SH-SY5Y (cell line): ENCODE measurements at regions not wholly inside any gene's neighbourhood (a gene's known extent, or its start where the extent isn't known, plus 50 kb on each side); places are given as distances from the start of the nearest gene placed in this dataset.

ENCODE experiments used
- GATA2 ChIP-seq: IDR thresholded peaks from 2 replicates; pipeline ENCODE4 v1.6.1; 2011; ENCODE audit warnings: mild to moderate bottlenecking, low read depth, low read length
- GATA3 ChIP-seq: IDR thresholded peaks from 2 replicates; pipeline ENCODE4 v1.6.1; 2011; ENCODE audit warnings: low read depth, mild to moderate bottlenecking, low read length, moderate library complexity

- TF ChIP-seq GATA2 (no peak), GATA3 (no peak)
Observed at GRCh38 chr11:115637599-115638241, 133.5 kb upstream of the CADM1 start.

GRCh38 chr11:115636753-115637527 is 132.7 kb upstream of the CADM1 start:
- peak; percentile 22; the same call in 1 of the 2 replicates for TF ChIP-seq GATA2
- TF ChIP-seq GATA3: no peak

GRCh38 chr11:115632061-115632460 is 127.8 kb upstream of the CADM1 start:
- TF ChIP-seq GATA3 (no peak), GATA2 (no peak)

- TF ChIP-seq GATA2 (no peak), GATA3 (no peak)
Observed at GRCh38 chr11:115631609-115632008, 127.4 kb upstream of the CADM1 start.

- TF ChIP-seq GATA3: no peak
- no peak for TF ChIP-seq GATA2
Observed at GRCh38 chr11:115630214-115630613, 126.0 kb upstream of the CADM1 start.

GRCh38 chr11:115629456-115630015 is 125.3 kb upstream of the CADM1 start:
- TF ChIP-seq GATA2 (no peak), GATA3 (no peak)

GRCh38 chr11:115627666-115628460 is 123.6 kb upstream of the CADM1 start:
- TF ChIP-seq GATA3 (no peak), GATA2 (no peak)

GRCh38 chr11:115627071-115627470 is 122.9 kb upstream of the CADM1 start:
- TF ChIP-seq GATA3 (no peak), GATA2 (no peak)

- no peak for TF ChIP-seq GATA3
- no peak for TF ChIP-seq GATA2
Observed at GRCh38 chr11:115626414-115626813, 122.2 kb upstream of the CADM1 start.

- TF ChIP-seq GATA3: no peak
- no peak for TF ChIP-seq GATA2
Observed at GRCh38 chr11:115625502-115625901, 121.3 kb upstream of the CADM1 start.

GRCh38 chr11:115624065-115624464 is 119.8 kb upstream of the CADM1 start:
- no peak for TF ChIP-seq GATA3
- no peak for TF ChIP-seq GATA2

- TF ChIP-seq GATA2 (no peak), GATA3 (no peak)
Observed at GRCh38 chr11:115623021-115623451, 118.8 kb upstream of the CADM1 start.

- TF ChIP-seq GATA3 (no peak), GATA2 (no peak)
Observed at GRCh38 chr11:115618428-115618827, 114.2 kb upstream of the CADM1 start.

GRCh38 chr11:115617767-115618166 is 113.6 kb upstream of the CADM1 start:
- TF ChIP-seq GATA3 (no peak), GATA2 (no peak)

GRCh38 chr11:115616971-115617370 is 112.8 kb upstream of the CADM1 start:
- no peak for TF ChIP-seq GATA3
- no peak for TF ChIP-seq GATA2

- TF ChIP-seq GATA2: no peak
Observed at GRCh38 chr11:115613986-115614632, 109.9 kb upstream of the CADM1 start.
